ENCODE measurements at regions not wholly inside any gene's neighbourhood (a gene's known extent, or its start where the extent isn't known, plus 50 kb on each side); places are given as distances from the start of the nearest gene placed in this dataset.

GRCh38 chr9:16153741-16154140 is 600.9 kb downstream of the CCDC171 start:
- DNase-seq (ENCODE audit: low spot score), result no peak
- peaks cover 0 to 3% (median 0%) of the 10 kb centered on the region in 4 donors for H3K27me3 ChIP-seq (ENCODE audit: control insufficient read depth in 4 of 4, insufficient read depth in 4 of 4, low read length in 3 of 4)
- TF ChIP-seq ZBTB33 (IDR thresholded peaks at IDR 0.05), result no peak
- TF ChIP-seq FOXA2 (IDR thresholded peaks at IDR 0.05), result no peak
- TF ChIP-seq HNF4G (IDR thresholded peaks at IDR 0.05), result no peak
- no peak for TF ChIP-seq MAX (IDR thresholded peaks at IDR 0.05)
- TF ChIP-seq JUND (IDR thresholded peaks at IDR 0.05), result no peak
- TF ChIP-seq FOXA1 (IDR thresholded peaks at IDR 0.05), result no peak
- no peak for TF ChIP-seq RAD21 (IDR thresholded peaks at IDR 0.05)
- TF ChIP-seq, protein P1, sequence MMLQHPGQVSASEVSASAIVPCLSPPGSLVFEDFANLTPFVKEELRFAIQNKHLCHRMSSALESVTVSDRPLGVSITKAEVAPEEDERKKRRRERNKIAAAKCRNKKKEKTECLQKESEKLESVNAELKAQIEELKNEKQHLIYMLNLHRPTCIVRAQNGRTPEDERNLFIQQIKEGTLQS (IDR thresholded peaks at IDR 0.05), result no peak
- TF ChIP-seq CTCF (IDR thresholded peaks at IDR 0.05; ENCODE audit: low read depth, low read length, missing input control), result no peak
- TF ChIP-seq RXRA (IDR thresholded peaks at IDR 0.05), result no peak
- TF ChIP-seq NR2F2 (IDR thresholded peaks at IDR 0.05), result no peak
- no peak for TF ChIP-seq EGR1 (IDR thresholded peaks at IDR 0.05; ENCODE audit: low read depth in 2 of 2)
- TF ChIP-seq HNF4A (conservative IDR thresholded peaks at IDR 0.05), result no peak
- TF ChIP-seq, protein P2, sequence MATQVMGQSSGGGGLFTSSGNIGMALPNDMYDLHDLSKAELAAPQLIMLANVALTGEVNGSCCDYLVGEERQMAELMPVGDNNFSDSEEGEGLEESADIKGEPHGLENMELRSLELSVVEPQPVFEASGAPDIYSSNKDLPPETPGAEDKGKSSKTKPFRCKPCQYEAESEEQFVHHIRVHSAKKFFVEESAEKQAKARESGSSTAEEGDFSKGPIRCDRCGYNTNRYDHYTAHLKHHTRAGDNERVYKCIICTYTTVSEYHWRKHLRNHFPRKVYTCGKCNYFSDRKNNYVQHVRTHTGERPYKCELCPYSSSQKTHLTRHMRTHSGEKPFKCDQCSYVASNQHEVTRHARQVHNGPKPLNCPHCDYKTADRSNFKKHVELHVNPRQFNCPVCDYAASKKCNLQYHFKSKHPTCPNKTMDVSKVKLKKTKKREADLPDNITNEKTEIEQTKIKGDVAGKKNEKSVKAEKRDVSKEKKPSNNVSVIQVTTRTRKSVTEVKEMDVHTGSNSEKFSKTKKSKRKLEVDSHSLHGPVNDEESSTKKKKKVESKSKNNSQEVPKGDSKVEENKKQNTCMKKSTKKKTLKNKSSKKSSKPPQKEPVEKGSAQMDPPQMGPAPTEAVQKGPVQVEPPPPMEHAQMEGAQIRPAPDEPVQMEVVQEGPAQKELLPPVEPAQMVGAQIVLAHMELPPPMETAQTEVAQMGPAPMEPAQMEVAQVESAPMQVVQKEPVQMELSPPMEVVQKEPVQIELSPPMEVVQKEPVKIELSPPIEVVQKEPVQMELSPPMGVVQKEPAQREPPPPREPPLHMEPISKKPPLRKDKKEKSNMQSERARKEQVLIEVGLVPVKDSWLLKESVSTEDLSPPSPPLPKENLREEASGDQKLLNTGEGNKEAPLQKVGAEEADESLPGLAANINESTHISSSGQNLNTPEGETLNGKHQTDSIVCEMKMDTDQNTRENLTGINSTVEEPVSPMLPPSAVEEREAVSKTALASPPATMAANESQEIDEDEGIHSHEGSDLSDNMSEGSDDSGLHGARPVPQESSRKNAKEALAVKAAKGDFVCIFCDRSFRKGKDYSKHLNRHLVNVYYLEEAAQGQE (IDR thresholded peaks at IDR 0.05), result no peak
- no peak for TF ChIP-seq SP1 (IDR thresholded peaks at IDR 0.05)
- TF ChIP-seq TAF1 (conservative IDR thresholded peaks at IDR 0.05), result no peak
- TF ChIP-seq GABPA (IDR thresholded peaks at IDR 0.05 in 1 of 2, conservative IDR thresholded peaks at IDR 0.05 in 1 of 2), result no peak
- no peak overlapping the region for H3K27ac ChIP-seq (ENCODE audit: low read depth in 1 of 2, low read length in 2 of 2)
- WGBS, result 87% methylated on average over 2 of the region's 2 CpGs
- no peaks in the 10 kb centered on the region for H3K36me3 ChIP-seq (ENCODE audit: control insufficient read depth in 4 of 4, insufficient read depth in 3 of 4, low read depth in 1 of 4, low read length in 3 of 4)
- H3K4me1 ChIP-seq (ENCODE audit: control insufficient read depth in 4 of 4, insufficient read depth in 4 of 4, low read length in 3 of 4), result peaks cover 0 to 3% (median 0%) of the 10 kb centered on the region in 4 donors
- H3K4me3 ChIP-seq (ENCODE audit: low read depth in 1 of 3, low read length in 3 of 3), result no peak overlapping the region
- no peaks in the 10 kb centered on the region for H3K9me3 ChIP-seq (ENCODE audit: control insufficient read depth in 4 of 4, low read length in 3 of 4)
- no peak overlapping the region for H3K9ac ChIP-seq (ENCODE audit: low read depth in 1 of 2, low read length in 2 of 2)

Measured in liver (tissue), 8 donors.